Neural progenitor cell (in vitro differentiated cells): ENCODE measurements at regions not wholly inside any gene's neighbourhood (a gene's known extent, or its start where the extent isn't known, plus 50 kb on each side); places are given as distances from the start of the nearest gene placed in this dataset.

Source experiments
- DNase-seq: peaks from one replicate; pipeline ENCODE4 v3.0.0-alpha.2; 2016; ENCODE audit warnings: low spot score
- H2AFZ ChIP-seq: fragments of 200-600 bp; sonication (generic); replicated peaks from 2 replicates; pipeline ENCODE4 v1.6.1; 2016; ENCODE audit warnings: antibody characterized with exemption
- H3F3A ChIP-seq: fragments of 200-600 bp; sonication (generic); 2 replicates; pipeline ENCODE4 v1.6.1; 2016; ENCODE audit warnings: antibody characterized with exemption, low read depth
- H3K27ac ChIP-seq: fragments of 200-600 bp; sonication (generic); 2 replicates; pipeline ENCODE4 v1.5.1; 2016; ENCODE audit warnings: mild to moderate bottlenecking
- H3K27me3 ChIP-seq: fragments of 200-600 bp; sonication (generic); 2 replicates; pipeline ENCODE4 v1.6.1; 2016; ENCODE audit warnings: mild to moderate bottlenecking, moderate library complexity
- H3K36me3 ChIP-seq: fragments of 200-600 bp; sonication (generic); 2 replicates; pipeline ENCODE4 v1.5.1; 2016
- H3K4me1 ChIP-seq: fragments of 200-600 bp; sonication (generic); 2 replicates; pipeline ENCODE4 v1.6.1; 2016; ENCODE audit warnings: mixed run types
- H3K4me2 ChIP-seq: fragments of 200-600 bp; sonication (generic); 2 replicates; pipeline ENCODE4 v1.6.1; 2016
- H3K4me3 ChIP-seq: fragments of 200-600 bp; sonication (generic); 2 replicates; pipeline ENCODE4 v1.5.1; 2016
- H3K79me2 ChIP-seq: fragments of 200-600 bp; sonication (generic); 2 replicates; pipeline ENCODE4 v1.6.1; 2016; ENCODE audit warnings: low read depth
- H3K9ac ChIP-seq: fragments of 200-600 bp; sonication (generic); 2 replicates; pipeline ENCODE4 v1.6.1; 2016
- H3K9me3 ChIP-seq: fragments of 200-600 bp; sonication (generic); 2 replicates; pipeline ENCODE4 v1.5.1; 2016; ENCODE audit warnings: low read depth
- H4K20me1 ChIP-seq: fragments of 200-600 bp; sonication (generic); 2 replicates; pipeline ENCODE4 v1.6.1; 2016; ENCODE audit warnings: low read depth
- H3K27ac Mint-ChIP-seq: 3 replicates; pipeline ENCODE4 v1.8.0; 2021; ENCODE audit warnings: mixed read lengths
- H3K27me3 Mint-ChIP-seq: 2 replicates; pipeline ENCODE4 v1.8.0; 2022; ENCODE audit warnings: low read depth, mild to moderate bottlenecking, inconsistent platforms, moderate library complexity, mixed read lengths; ENCODE audit not compliant: insufficient read depth
- H3K36me3 Mint-ChIP-seq: 3 replicates; pipeline ENCODE4 v1.8.0; 2021; ENCODE audit warnings: mixed read lengths
- H3K4me1 Mint-ChIP-seq: 3 replicates; pipeline ENCODE4 v1.8.0; 2021; ENCODE audit warnings: mixed read lengths
- H3K4me3 Mint-ChIP-seq: 3 replicates; pipeline ENCODE4 v1.8.0; 2021; ENCODE audit warnings: mild to moderate bottlenecking, moderate library complexity, mixed read lengths
- H3K9me3 Mint-ChIP-seq: 3 replicates; pipeline ENCODE4 v1.8.0; 2020; ENCODE audit warnings: mixed read lengths
- CTCF ChIP-seq: fragments of 200-600 bp; sonication (generic); IDR thresholded peaks from 2 replicates; pipeline ENCODE4 v1.5.1; 2017; ENCODE audit warnings: antibody characterized with exemption, mild to moderate bottlenecking
- EZH2 ChIP-seq: fragments of 200-600 bp; sonication (generic); IDR thresholded peaks from 2 replicates; pipeline ENCODE4 v1.6.1; 2017; ENCODE audit warnings: antibody characterized with exemption, mild to moderate bottlenecking, moderate library complexity
- EZH2phosphoT487 ChIP-seq: fragments of 200-600 bp; sonication (generic); IDR thresholded peaks from 2 replicates; pipeline ENCODE4 v1.6.1; 2017; ENCODE audit warnings: antibody characterized with exemption

DNA sequence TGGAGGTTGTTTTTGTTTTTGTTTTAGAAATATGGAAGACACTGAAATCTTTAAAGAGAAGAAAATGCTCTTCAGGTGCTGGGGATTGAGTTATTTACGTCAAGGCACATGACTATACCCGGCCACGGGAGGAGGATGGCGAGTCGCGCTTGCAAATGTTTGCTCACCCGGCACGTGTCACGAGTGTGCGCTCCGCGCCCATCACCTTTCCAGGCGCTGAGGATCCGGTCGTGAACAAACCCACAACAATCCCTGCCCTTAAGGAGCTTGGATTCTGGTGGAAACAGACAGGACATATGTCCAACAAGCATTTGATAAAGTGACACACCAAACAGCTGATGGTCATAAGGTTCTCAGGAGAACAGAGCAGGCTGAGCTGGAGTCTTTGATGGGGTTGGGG is 715.5 kb downstream of the BRD1 start:
- H3K79me2 ChIP-seq: no peaks in the 10 kb centered on the region
- H3K27me3 Mint-ChIP-seq: peaks cover 5% of the 10 kb centered on the region
- no peak overlapping the region for H3K9ac ChIP-seq
- H3K36me3 ChIP-seq: no peaks in the 10 kb centered on the region
- H3K4me3 Mint-ChIP-seq: no peak overlapping the region
- H4K20me1 ChIP-seq: no peaks in the 10 kb centered on the region
- no peak overlapping the region for H3K4me3 ChIP-seq
- H3K4me1 Mint-ChIP-seq: peaks cover 4% of the 10 kb centered on the region
- H3K27ac Mint-ChIP-seq: no peak overlapping the region
- H3K9me3 Mint-ChIP-seq: no peaks in the 10 kb centered on the region
- no peaks in the 10 kb centered on the region for H3K9me3 ChIP-seq
- H3K4me1 ChIP-seq: no peaks in the 10 kb centered on the region
- TF ChIP-seq EZH2: no peak
- no peak for TF ChIP-seq EZH2phosphoT487
- TF ChIP-seq CTCF: no peak
- H3K36me3 Mint-ChIP-seq: no peaks in the 10 kb centered on the region
- no peaks in the 10 kb centered on the region for H3F3A ChIP-seq
- no peak overlapping the region for H2AFZ ChIP-seq
- H3K27me3 ChIP-seq: no peaks in the 10 kb centered on the region
- H3K4me2 ChIP-seq: no peak overlapping the region
- H3K27ac ChIP-seq: no peak overlapping the region
- no peak for DNase-seq

DNA sequence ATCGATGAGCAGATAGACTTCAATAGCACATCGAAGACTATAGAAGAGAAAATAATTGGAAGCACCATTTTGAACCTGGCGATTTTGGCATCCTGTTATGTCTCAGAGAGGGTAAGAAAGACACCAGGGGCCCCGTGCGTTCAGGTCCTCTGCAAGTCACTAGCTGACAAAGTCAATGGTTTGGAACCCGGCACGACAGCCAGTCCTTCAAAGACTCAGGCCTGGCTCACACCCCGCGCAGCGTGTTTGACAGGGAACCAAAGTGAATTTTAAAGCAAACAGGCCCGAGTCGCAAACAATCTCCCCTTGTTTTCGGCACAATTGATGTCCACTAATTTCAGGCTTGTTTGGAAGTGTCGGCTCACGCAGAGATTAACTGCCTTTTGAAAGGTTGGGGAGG is 716.6 kb downstream of the BRD1 start:
- H3K9me3 ChIP-seq: no peaks in the 10 kb centered on the region
- H3K27me3 ChIP-seq: no peaks in the 10 kb centered on the region
- Mint-ChIP-seq H3K4me1 (peaks cover 4% of the 10 kb centered on the region), H3K9me3 (no peaks in the 10 kb centered on the region), H3K36me3 (no peaks in the 10 kb centered on the region), H3K4me3 (no peak overlapping the region), H3K27me3 (peaks cover 5% of the 10 kb centered on the region), H3K27ac (no peak overlapping the region)
- peak; percentile 15 for DNase-seq
- no peak overlapping the region for H3K4me3 ChIP-seq
- no peaks in the 10 kb centered on the region for H3K4me1 ChIP-seq
- no peak overlapping the region for H2AFZ ChIP-seq
- H3K79me2 ChIP-seq: no peaks in the 10 kb centered on the region
- no peaks in the 10 kb centered on the region for H3K36me3 ChIP-seq
- H3K27ac ChIP-seq: no peak overlapping the region
- H4K20me1 ChIP-seq: no peaks in the 10 kb centered on the region
- H3F3A ChIP-seq: no peaks in the 10 kb centered on the region
- H3K4me2 ChIP-seq: no peak overlapping the region
- TF ChIP-seq CTCF: no peak
- TF ChIP-seq EZH2phosphoT487: no peak
- TF ChIP-seq EZH2: no peak
- H3K9ac ChIP-seq: no peak overlapping the region

GRCh38 chr22:49108636-49109315 is 718.9 kb downstream of the BRD1 start:
- H3K27ac Mint-ChIP-seq: no peak overlapping the region
- no peaks in the 10 kb centered on the region for H3K27me3 ChIP-seq
- no peaks in the 10 kb centered on the region for H3K36me3 ChIP-seq
- no peak overlapping the region for H3K4me2 ChIP-seq
- H3K9me3 ChIP-seq: no peaks in the 10 kb centered on the region
- no peak for DNase-seq
- H3K9ac ChIP-seq: no peak overlapping the region
- H4K20me1 ChIP-seq: no peaks in the 10 kb centered on the region
- no peak overlapping the region for H3K4me3 ChIP-seq
- H3K36me3 Mint-ChIP-seq: no peaks in the 10 kb centered on the region
- H2AFZ ChIP-seq: no peak overlapping the region
- no peaks in the 10 kb centered on the region for H3K4me1 ChIP-seq
- H3K4me3 Mint-ChIP-seq: no peak overlapping the region
- H3F3A ChIP-seq: no peaks in the 10 kb centered on the region
- H3K79me2 ChIP-seq: no peaks in the 10 kb centered on the region
- H3K4me1 Mint-ChIP-seq: peaks cover under 1% of the 10 kb centered on the region
- H3K27me3 Mint-ChIP-seq: peaks cover 5% of the 10 kb centered on the region
- TF ChIP-seq EZH2phosphoT487: no peak
- H3K27ac ChIP-seq: no peak overlapping the region
- H3K9me3 Mint-ChIP-seq: no peaks in the 10 kb centered on the region

DNA sequence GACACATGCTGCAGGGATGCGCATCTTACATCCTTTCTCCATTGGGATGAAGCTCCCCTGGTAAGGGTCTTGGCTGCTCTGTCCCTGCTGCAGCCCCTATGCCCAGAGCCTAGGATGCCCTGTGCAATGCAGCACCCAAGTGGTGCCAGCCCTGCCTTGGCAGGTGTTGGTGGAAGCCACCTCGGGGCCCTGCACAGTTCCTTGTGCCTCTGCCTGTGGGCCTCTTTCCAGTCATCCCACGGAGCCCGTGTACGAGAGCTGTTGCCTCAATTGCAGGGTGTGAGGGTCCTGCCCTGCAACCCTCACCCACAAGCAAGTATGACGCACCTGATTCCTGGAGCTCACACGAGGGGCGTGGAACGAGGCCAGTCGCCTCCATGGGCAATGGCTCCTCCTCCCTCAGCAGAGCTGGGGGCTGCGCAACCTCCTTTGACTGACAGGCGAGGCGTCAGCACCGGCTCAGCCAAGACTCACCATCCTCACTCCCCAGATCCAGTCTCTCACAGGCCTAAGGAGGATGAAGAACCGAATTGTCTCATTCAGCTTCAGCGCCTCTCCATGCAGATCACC is 719.6 kb downstream of the BRD1 start:
- Mint-ChIP-seq H3K36me3 (no peaks in the 10 kb centered on the region), H3K27ac (no peak overlapping the region)
- DNase-seq: no peak

More for the DNA sequence above, 719.6 kb downstream of the BRD1 start:
- Histone ChIP-seq H3K4me3 (no peak overlapping the region), H3F3A (no peaks in the 10 kb centered on the region), H3K27me3 (no peaks in the 10 kb centered on the region), H3K4me2 (no peak overlapping the region), H3K79me2 (no peaks in the 10 kb centered on the region), H4K20me1 (no peaks in the 10 kb centered on the region), H3K9ac (no peak overlapping the region), H3K27ac (no peak overlapping the region), H2AFZ (no peak overlapping the region), H3K36me3 (no peaks in the 10 kb centered on the region), H3K9me3 (no peaks in the 10 kb centered on the region), H3K4me1 (no peaks in the 10 kb centered on the region)
- Mint-ChIP-seq H3K4me3 (no peak overlapping the region), H3K27me3 (no peaks in the 10 kb centered on the region), H3K4me1 (peaks cover 8% of the 10 kb centered on the region), H3K9me3 (no peaks in the 10 kb centered on the region)
- TF ChIP-seq EZH2phosphoT487: no peak
- no peak for TF ChIP-seq CTCF
- TF ChIP-seq EZH2: no peak
